GM12878 (cell line): ENCODE measurements at regions not wholly inside any gene's neighbourhood (a gene's known extent, or its start where the extent isn't known, plus 50 kb on each side); places are given as distances from the start of the nearest gene placed in this dataset.

Experiments used
- ATAC-seq: fragments of 200-7000 bp; cut with Tn5 transposase; 3 replicates; pipeline ENCODE4 v1.9.1; 2020; ENCODE audit warnings: mild to moderate bottlenecking, moderate library complexity
- BruUV-seq: library from RNA; stranded (reverse); fragments of 400-500 nt; replicated peaks from 2 replicates; lab custom pipeline; 2021; lab: Mats Ljungman, UMichigan
- CTCF ChIA-PET: fragments of 300-600 bp; sonication (Branson Sonifier 250); formaldehyde crosslinking; extraction: SDS; loops from one replicate; lab custom pipeline; 2021; ENCODE audit warnings: inconsistent platforms; lab: Yijun Ruan, JAX
- POLR2A ChIA-PET: fragments of 350-600 bp; formaldehyde crosslinking; extraction: SDS; loops from one replicate; lab custom pipeline; 2021; ENCODE audit warnings: inconsistent platforms; lab: Charles Lee
- RAD21 ChIA-PET: fragments of 300-600 bp; sonication (Branson Sonifier 250); formaldehyde crosslinking; loops from one replicate; lab custom pipeline; 2023; ENCODE audit warnings: antibody characterized with exemption; ENCODE audit not compliant: unreplicated experiment; lab: Charles Lee
- SMC1A ChIA-PET: fragments of 300-600 bp; sonication (Branson Sonifier 250); formaldehyde crosslinking; loops from one replicate; lab custom pipeline; 2023; ENCODE audit not compliant: unreplicated experiment, uncharacterized antibody; lab: Charles Lee
- DNase-seq: peaks from one replicate; pipeline ENCODE4 v3.0.0-alpha.2; 2011; ENCODE audit warnings: low read depth, low spot score
- FAIRE-seq: peaks from 3 replicates; lab custom pipeline; 2011; peaks lifted over from hg19 to GRCh38; lab: Jason Lieb, UNC
- H2AFZ ChIP-seq: 2 replicates; pipeline ENCODE4 v1.6.0; 2011; ENCODE audit warnings: low read depth, low read length, control low read depth; ENCODE audit not compliant: control insufficient read depth
- H3K27ac ChIP-seq: 2 replicates; pipeline ENCODE4 v1.5.1; 2011; ENCODE audit warnings: control low read depth; ENCODE audit not compliant: control insufficient read depth, insufficient read depth
- H3K27me3 ChIP-seq, 2 experiments: replicated peaks in 1 of 2; 2 replicates each; pipeline versions ENCODE4 v1.6.0 to v1.6.1; 2011; ENCODE audit warnings: low read length in 1 of 2; ENCODE audit not compliant: control insufficient read depth in 2 of 2, insufficient read depth in 2 of 2
- H3K36me3 ChIP-seq, 2 experiments: 2 replicates each; pipeline ENCODE4 v1.5.1; 2011; ENCODE audit warnings: low read length in 1 of 2; ENCODE audit not compliant: control insufficient read depth in 2 of 2, insufficient read depth in 2 of 2
- H3K4me1 ChIP-seq: 2 replicates; pipeline ENCODE4 v1.6.1; 2011; ENCODE audit warnings: mild to moderate bottlenecking, low read length, moderate library complexity, mixed read lengths; ENCODE audit not compliant: control insufficient read depth, insufficient read depth
- H3K4me2 ChIP-seq: 2 replicates; pipeline ENCODE4 v1.6.0; 2011; ENCODE audit warnings: control low read depth; ENCODE audit not compliant: control insufficient read depth, insufficient read depth
- H3K4me3 ChIP-seq: fragments of 200-600 bp; sonication (generic); 2 replicates; pipeline ENCODE4 v1.5.1; 2016
- H3K79me2 ChIP-seq: 2 replicates; pipeline ENCODE4 v1.6.0; 2011; ENCODE audit warnings: low read length; ENCODE audit not compliant: control insufficient read depth, insufficient read depth
- H3K9ac ChIP-seq: 2 replicates; pipeline ENCODE4 v1.8.0; 2011; ENCODE audit warnings: low read length, control low read depth, mixed read lengths; ENCODE audit not compliant: control insufficient read depth, insufficient read depth
- H3K9me3 ChIP-seq: replicated peaks from 3 replicates; pipeline ENCODE4 v1.5.1; 2011; ENCODE audit warnings: mild to moderate bottlenecking, low read length; ENCODE audit not compliant: control insufficient read depth, insufficient read depth
- H4K20me1 ChIP-seq: 2 replicates; pipeline ENCODE4 v1.6.0; 2011; ENCODE audit not compliant: control insufficient read depth, insufficient read depth
- ATF7 ChIP-seq: fragments of 450-650 bp; IDR thresholded peaks from 2 replicates; pipeline ENCODE4 v1.6.1; 2016; ENCODE audit warnings: low read depth, mild to moderate bottlenecking
- BMI1 ChIP-seq: fragments of 450-650 bp; IDR thresholded peaks from 2 replicates; pipeline ENCODE4 v1.6.1; 2016; ENCODE audit warnings: mild to moderate bottlenecking, moderate library complexity, borderline replicate concordance
- CBFB ChIP-seq: IDR thresholded peaks from 2 replicates; pipeline ENCODE4 v1.6.1; 2016; ENCODE audit warnings: antibody characterized with exemption, low read depth
- ELK1 ChIP-seq: IDR thresholded peaks from 2 replicates; pipeline ENCODE4 v1.6.1; 2012; ENCODE audit warnings: low read depth, low read length, improper control_type of control experiment
- GABPA ChIP-seq: IDR thresholded peaks from 2 replicates; pipeline ENCODE4 v1.6.1; 2014; ENCODE audit warnings: antibody characterized with exemption, low read depth, mild to moderate bottlenecking, inconsistent platforms
- GATAD2B ChIP-seq: fragments of 450-650 bp; conservative IDR thresholded peaks from 2 replicates; pipeline ENCODE4 v1.6.1; 2017; ENCODE audit warnings: low read depth, mild to moderate bottlenecking, moderate library complexity
- MEF2A ChIP-seq: IDR thresholded peaks from 2 replicates; pipeline ENCODE4 v1.6.1; 2011; ENCODE audit warnings: low read depth, mild to moderate bottlenecking, low read length, moderate library complexity; ENCODE audit not compliant: insufficient read depth
- MTA2 ChIP-seq: fragments of 450-650 bp; IDR thresholded peaks from 2 replicates; pipeline ENCODE4 v1.6.1; 2016; ENCODE audit warnings: low read depth, mild to moderate bottlenecking, moderate library complexity
- MTA3 ChIP-seq: IDR thresholded peaks from 2 replicates; pipeline ENCODE4 v1.6.1; 2012; ENCODE audit warnings: low read length, inconsistent platforms, borderline replicate concordance
- POLR2AphosphoS2 ChIP-seq: IDR thresholded peaks from 2 replicates; pipeline ENCODE4 v1.6.1; 2011; ENCODE audit warnings: low read depth, mild to moderate bottlenecking, low read length, improper control_type of control experiment, moderate library complexity
- RAD51 ChIP-seq: fragments of 450-650 bp; IDR thresholded peaks from 2 replicates; pipeline ENCODE4 v1.6.1; 2016; ENCODE audit warnings: moderate library complexity, mild to moderate bottlenecking, inconsistent platforms
- RUNX3 ChIP-seq: IDR thresholded peaks from 2 replicates; pipeline ENCODE4 v1.6.1; 2012; ENCODE audit warnings: low read length, inconsistent platforms
- STAT1 ChIP-seq: fragments of 450-650 bp; conservative IDR thresholded peaks from 2 replicates; pipeline ENCODE4 v1.6.1; 2014; ENCODE audit warnings: antibody characterized with exemption, mild to moderate bottlenecking
- TAF1 ChIP-seq: IDR thresholded peaks from 2 replicates; pipeline ENCODE4 v1.6.1; 2011; ENCODE audit warnings: mild to moderate bottlenecking, low read depth, low read length, borderline replicate concordance
- TARDBP ChIP-seq: IDR thresholded peaks from 2 replicates; pipeline ENCODE4 v1.6.1; 2016; ENCODE audit warnings: borderline replicate concordance
- USF2 ChIP-seq: IDR thresholded peaks from 2 replicates; pipeline ENCODE4 v1.6.1; 2011; ENCODE audit warnings: low read depth, low read length, improper control_type of control experiment, borderline replicate concordance
- WRNIP1 ChIP-seq: IDR thresholded peaks from 2 replicates; pipeline ENCODE4 v1.6.1; 2011; ENCODE audit warnings: low read depth, low read length, improper control_type of control experiment, borderline replicate concordance
- ZBED1 ChIP-seq: IDR thresholded peaks from 2 replicates; pipeline ENCODE4 v1.6.1; 2016; ENCODE audit warnings: borderline replicate concordance
- ZNF24 ChIP-seq: fragments of 450-650 bp; IDR thresholded peaks from 2 replicates; pipeline ENCODE4 v1.6.1; 2017; ENCODE audit warnings: antibody characterized with exemption, mild to moderate bottlenecking
- WGBS: methylation state at CpG from one replicate; pipeline ENCODE4 v1.1.6; 2016; ENCODE audit warnings: low lambda C conversion rate; ENCODE audit not compliant: insufficient replicate concordance, insufficient coverage; ENCODE audit errors: missing lambda C conversion rate; 5-methylcytosine and 5-hydroxymethylcytosine counted together
- in situ Hi-C: fragments of 300-500 bp; cut with MboI; formaldehyde crosslinking; loops from 9 replicates; pipeline ENCODE4 v1.14.3; 2018; ENCODE audit warnings: mixed read lengths
- intact Hi-C: fragments of 100-400 bp; cut with micrococcal nuclease; formaldehyde crosslinking; loops from one replicate; pipeline ENCODE4 v1.14.2; 2022; ENCODE audit not compliant: unreplicated experiment
- TF ChIP-seq, protein P1 (sequence below): IDR thresholded peaks from 2 replicates; pipeline ENCODE4 v1.6.1; 2011; ENCODE audit warnings: borderline replicate concordance, low read depth, mild to moderate bottlenecking, moderate library complexity, mixed read lengths, low read length; ENCODE audit not compliant: insufficient read depth; ENCODE audit errors: extremely low read length

DNA sequence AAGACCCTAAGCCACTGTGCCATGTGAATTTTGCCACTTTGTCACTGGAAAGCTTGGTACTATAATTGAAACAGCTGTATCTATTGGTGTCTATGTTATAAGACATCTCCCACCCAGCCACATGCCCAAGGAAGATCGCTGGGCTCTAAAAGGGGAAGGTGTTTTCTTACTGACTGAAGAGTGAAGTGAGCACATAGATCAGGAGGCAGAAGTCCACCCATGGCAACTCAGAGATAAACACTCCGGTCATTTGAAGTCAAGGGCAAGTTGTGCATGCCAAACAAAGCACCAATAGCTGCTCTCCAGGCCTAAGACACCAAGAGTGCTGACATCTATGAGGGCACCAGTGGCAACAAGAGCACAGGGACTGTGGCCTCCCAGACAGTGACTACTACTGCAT lies 153.8 kb downstream of the KCTD12 start (continued):
- no peak for TF ChIP-seq POLR2AphosphoS2
- no peak for TF ChIP-seq CBFB
- no peak for TF ChIP-seq USF2
- no peak for TF ChIP-seq MEF2A
- TF ChIP-seq, protein P1, sequence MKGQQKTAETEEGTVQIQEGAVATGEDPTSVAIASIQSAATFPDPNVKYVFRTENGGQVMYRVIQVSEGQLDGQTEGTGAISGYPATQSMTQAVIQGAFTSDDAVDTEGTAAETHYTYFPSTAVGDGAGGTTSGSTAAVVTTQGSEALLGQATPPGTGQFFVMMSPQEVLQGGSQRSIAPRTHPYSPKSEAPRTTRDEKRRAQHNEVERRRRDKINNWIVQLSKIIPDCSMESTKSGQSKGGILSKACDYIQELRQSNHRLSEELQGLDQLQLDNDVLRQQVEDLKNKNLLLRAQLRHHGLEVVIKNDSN: no peak
- TF ChIP-seq ZNF24: no peak
- no peak for TF ChIP-seq ZBED1

DNA sequence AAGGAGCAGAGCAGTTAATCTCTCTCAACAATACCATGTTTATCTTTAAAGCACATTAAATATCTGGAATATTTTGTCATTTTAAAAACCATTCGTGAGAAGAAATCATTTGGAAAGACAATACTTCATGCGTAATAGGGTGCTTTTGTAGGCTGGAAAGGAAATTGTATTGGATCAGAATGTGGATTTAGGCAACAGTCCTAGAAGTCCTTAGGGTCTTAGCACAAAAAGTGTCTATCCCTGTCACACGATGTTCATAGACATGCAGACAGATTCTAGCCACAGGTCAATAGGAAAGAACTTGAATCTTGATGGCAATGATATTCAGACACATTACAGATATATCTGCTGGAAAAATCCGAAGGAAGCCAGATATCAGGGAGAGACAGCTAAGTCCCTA lies 156.0 kb downstream of the KCTD12 start:
- H3K79me2 ChIP-seq: no peaks in the 10 kb centered on the region
- no peak for ATAC-seq
- no peak overlapping the region for H3K9ac ChIP-seq
- intact Hi-C loops: no loop called here
- no peaks in the 10 kb centered on the region for H3K36me3 ChIP-seq
- 71% methylated on average over 4 of the region's 4 CpGs for WGBS
- H4K20me1 ChIP-seq: no peaks in the 10 kb centered on the region
- no peak overlapping the region for H3K4me3 ChIP-seq
- RAD21 ChIA-PET: no interaction called here
- POLR2A ChIA-PET: no interaction called here
- no peak overlapping the region for H2AFZ ChIP-seq
- H3K4me2 ChIP-seq: no peak overlapping the region
- TF ChIP-seq MTA2: no peak
- no peak for TF ChIP-seq TAF1
- no peak for TF ChIP-seq WRNIP1
- no peak for TF ChIP-seq GATAD2B
- no peak for TF ChIP-seq BMI1
- TF ChIP-seq GABPA: no peak
- no peak for TF ChIP-seq RAD51
- no peak for TF ChIP-seq RUNX3
- no peak for TF ChIP-seq MTA3
- no peak for TF ChIP-seq TARDBP
- no peak for TF ChIP-seq USF2
- TF ChIP-seq ATF7: no peak
- TF ChIP-seq ELK1: no peak
- no peak for TF ChIP-seq STAT1
- SMC1A ChIA-PET: no interaction called here
- FAIRE-seq: no peak
- BruUV-seq: no TSS peak
- H3K27ac ChIP-seq: no peak overlapping the region
- H3K9me3 ChIP-seq: no peaks in the 10 kb centered on the region
- CTCF ChIA-PET: no interaction called here
- no peak for DNase-seq
- no peaks in the 10 kb centered on the region for H3K4me1 ChIP-seq
- no peaks in the 10 kb centered on the region for H3K27me3 ChIP-seq
- in situ Hi-C loops: no loop called here
